Gastrocnemius medialis (tissue), 4 donors: ENCODE measurements at regions not wholly inside any gene's neighbourhood (a gene's known extent, or its start where the extent isn't known, plus 50 kb on each side); places are given as distances from the start of the nearest gene placed in this dataset.

Source experiments
- ATAC-seq, 2 donors: fragments of 150-250 bp; one replicate each; pipeline ENCODE4 v1.9.1; 2016
- DNase-seq, 2 donors: peaks; one replicate each; pipeline ENCODE4 v3.0.0-alpha.2; 2019
- H3K27ac ChIP-seq, 4 donors: fragments of 200-600 bp; sonication (generic); 1 replicate in 1 of 4; 2 replicates in 3 of 4; pipeline ENCODE4 v1.5.1; 2016 to 2018; ENCODE audit warnings: mild to moderate bottlenecking in 2 of 4, moderate library complexity in 1 of 4
- H3K27me3 ChIP-seq, 3 donors: fragments of 200-600 bp; sonication (generic) in 2 of 3; 1 replicate in 1 of 3; 2 replicates in 2 of 3; pipeline versions ENCODE4 v1.5.1 to v1.6.0; 2016 to 2019; ENCODE audit warnings: mild to moderate bottlenecking in 1 of 3, moderate library complexity in 1 of 3
- H3K36me3 ChIP-seq, 2 donors: fragments of 200-600 bp; sonication (generic) in 1 of 2; one replicate each; pipeline ENCODE4 v1.5.1; 2017 to 2018
- H3K4me1 ChIP-seq, 2 donors: fragments of 200-600 bp; sonication (generic) in 1 of 2; one replicate each; pipeline ENCODE4 v1.5.1; 2016 to 2017; ENCODE audit warnings: mild to moderate bottlenecking in 2 of 2
- H3K4me3 ChIP-seq, 4 donors: fragments of 200-600 bp; sonication (generic) in 3 of 4; 1 replicate in 1 of 4; 2 replicates in 3 of 4; pipeline ENCODE4 v1.5.1; 2016 to 2019; ENCODE audit warnings: mild to moderate bottlenecking in 2 of 4
- H3K9me3 ChIP-seq, 3 donors: fragments of 200-600 bp; sonication (generic) in 2 of 3; 1 replicate in 1 of 3; 2 replicates in 2 of 3; pipeline ENCODE4 v1.5.1; 2016 to 2019
- CTCF ChIP-seq, 5 experiments: fragments of 450-650 bp in 3 of 5; fragments of 200-600 bp in 2 of 5; sonication (generic) in 2 of 5; IDR thresholded peaks in 4 of 5; conservative IDR thresholded peaks in 1 of 5; 1 replicate in 4 of 5; 2 replicates in 1 of 5; pipeline ENCODE4 v1.5.1; 2016 to 2019; ENCODE audit warnings: antibody characterized with exemption in 5 of 5, mild to moderate bottlenecking in 3 of 5, moderate library complexity in 3 of 5
- POLR2A ChIP-seq, 2 donors: fragments of 450-650 bp; IDR thresholded peaks; one replicate each; pipeline ENCODE4 v1.6.1; 2017; ENCODE audit warnings: antibody characterized with exemption in 2 of 2, mild to moderate bottlenecking in 2 of 2, moderate library complexity in 2 of 2
- in situ Hi-C, 4 donors: fragments of 200-750 bp; cut with MboI; loops; one replicate each; pipeline versions ENCODE4 v1.15.0 to v1.8.0; 2017; ENCODE audit warnings: low sequenced_read_pairs in 4 of 4
- intact Hi-C: fragments of 100-400 bp; cut with DNase I; formaldehyde crosslinking; loops from one replicate; pipeline ENCODE4 v1.15.1; 2023; ENCODE audit warnings: low total_unique reads

- H3K36me3 ChIP-seq, result no peaks in the 10 kb centered on the region
- intact Hi-C loops, result no loop called here
- no peaks in the 10 kb centered on the region for H3K27me3 ChIP-seq
- DNase-seq, result no peak
- no peaks in the 10 kb centered on the region for H3K9me3 ChIP-seq
- in situ Hi-C loops, result no loop called here
- no peaks in the 10 kb centered on the region for H3K4me1 ChIP-seq
- ATAC-seq, result no peak
- TF ChIP-seq POLR2A (IDR thresholded peaks at IDR 0.05), result no peak
- no peak for TF ChIP-seq CTCF (IDR thresholded peaks at IDR 0.05 in 4 of 5, conservative IDR thresholded peaks at IDR 0.05 in 1 of 5)
- no peak overlapping the region for H3K27ac ChIP-seq
- H3K4me3 ChIP-seq, result no peak overlapping the region
Observed at GRCh38 chr20:43857127-43857526, 57.5 kb upstream of the TOX2 start.

GRCh38 chr20:43855803-43856202 is 58.8 kb upstream of the TOX2 start:
- DNase-seq (no peak), ATAC-seq (no peak)
- Histone ChIP-seq H3K9me3 (no peaks in the 10 kb centered on the region), H3K27me3 (no peaks in the 10 kb centered on the region), H3K4me3 (no peak overlapping the region), H3K36me3 (no peaks in the 10 kb centered on the region), H3K27ac (no peak overlapping the region), H3K4me1 (no peaks in the 10 kb centered on the region)
- intact Hi-C loops, result no loop called here
- in situ Hi-C loops, result no loop called here
- no peak for TF ChIP-seq CTCF (IDR thresholded peaks at IDR 0.05 in 4 of 5, conservative IDR thresholded peaks at IDR 0.05 in 1 of 5)
- no peak for TF ChIP-seq POLR2A (IDR thresholded peaks at IDR 0.05)

- in situ Hi-C loops (no loop called here), intact Hi-C loops (no loop called here)
- Histone ChIP-seq H3K36me3 (no peaks in the 10 kb centered on the region), H3K27me3 (no peaks in the 10 kb centered on the region), H3K27ac (no peak overlapping the region), H3K9me3 (no peaks in the 10 kb centered on the region), H3K4me3 (no peak overlapping the region), H3K4me1 (no peaks in the 10 kb centered on the region)
- DNase-seq (no peak), ATAC-seq (no peak)
- TF ChIP-seq POLR2A (IDR thresholded peaks at IDR 0.05), result no peak
- no peak for TF ChIP-seq CTCF (IDR thresholded peaks at IDR 0.05 in 4 of 5, conservative IDR thresholded peaks at IDR 0.05 in 1 of 5)
Observed at GRCh38 chr20:43853918-43854317, 60.7 kb upstream of the TOX2 start.

GRCh38 chr20:43853174-43853803 is 61.4 kb upstream of the TOX2 start:
- no peak for DNase-seq
- in situ Hi-C loops (no loop called here), intact Hi-C loops (no loop called here)
- Histone ChIP-seq H3K4me3 (no peak overlapping the region), H3K4me1 (no peaks in the 10 kb centered on the region), H3K27me3 (no peaks in the 10 kb centered on the region), H3K27ac (no peak overlapping the region), H3K9me3 (no peaks in the 10 kb centered on the region), H3K36me3 (no peaks in the 10 kb centered on the region)
- no peak for ATAC-seq
- TF ChIP-seq CTCF (IDR thresholded peaks at IDR 0.05 in 4 of 5, conservative IDR thresholded peaks at IDR 0.05 in 1 of 5), result no peak
- no peak for TF ChIP-seq POLR2A (IDR thresholded peaks at IDR 0.05)
